Panc1 (cell line): ENCODE measurements at regions not wholly inside any gene's neighbourhood (a gene's known extent, or its start where the extent isn't known, plus 50 kb on each side); places are given as distances from the start of the nearest gene placed in this dataset.

Experiments used
- ATAC-seq: fragments of 200-7000 bp; cut with Tn5 transposase; 2 replicates; pipeline ENCODE4 v1.9.1; 2020; ENCODE audit warnings: mild to moderate bottlenecking, moderate library complexity
- BruUV-seq: library from RNA; stranded (reverse); fragments of 400-500 nt; replicated peaks from 2 replicates; lab custom pipeline; 2021; lab: Mats Ljungman, UMichigan
- CTCF ChIA-PET: fragments of 300-600 bp; sonication (Branson Sonifier 250); formaldehyde crosslinking; loops from one replicate; lab custom pipeline; 2022; ENCODE audit warnings: antibody characterized with exemption; lab: Charles Lee
- POLR2A ChIA-PET: fragments of 300-600 bp; sonication (Branson Sonifier 250); formaldehyde crosslinking; loops from one replicate; lab custom pipeline; 2022; ENCODE audit warnings: antibody characterized with exemption; lab: Charles Lee
- DNase-seq: peaks from one replicate; pipeline ENCODE4 v3.0.0-alpha.2; 2010; ENCODE audit warnings: low read depth, low spot score
- H3K27ac ChIP-seq: 2 replicates; pipeline ENCODE4 v1.5.1; 2011; ENCODE audit warnings: mild to moderate bottlenecking, low read length, inconsistent platforms
- H3K27me3 ChIP-seq: fragments of 200-500 bp; sonication (Bioruptor generic); 2 replicates; pipeline ENCODE4 v1.6.0; 2014; ENCODE audit warnings: low read length, inconsistent platforms; ENCODE audit not compliant: control insufficient read depth, insufficient read depth
- H3K36me3 ChIP-seq: fragments of 200-500 bp; sonication (Bioruptor generic); 2 replicates; pipeline ENCODE4 v1.5.1; 2014; ENCODE audit warnings: inconsistent platforms, mild to moderate bottlenecking, low read length, moderate library complexity; ENCODE audit not compliant: control insufficient read depth, insufficient read depth
- H3K4me1 ChIP-seq: 2 replicates; pipeline ENCODE4 v1.5.1; 2011; ENCODE audit warnings: inconsistent platforms, mild to moderate bottlenecking, low read length, moderate library complexity; ENCODE audit not compliant: control insufficient read depth, insufficient read depth
- H3K4me3 ChIP-seq, 2 experiments: 2 replicates each; pipeline ENCODE4 v1.5.1; 2011 to 2012; ENCODE audit warnings: low read depth in 2 of 2, low read length in 2 of 2, mild to moderate bottlenecking in 2 of 2, inconsistent platforms in 1 of 2, moderate library complexity in 1 of 2
- H3K9me3 ChIP-seq: fragments of 200-500 bp; sonication (Bioruptor generic); 2 replicates; pipeline ENCODE4 v1.5.1; 2014; ENCODE audit warnings: low read depth, mild to moderate bottlenecking, inconsistent platforms, low read length, moderate library complexity; ENCODE audit not compliant: control insufficient read depth, insufficient read depth
- CTCF ChIP-seq: fragments of 450-650 bp; IDR thresholded peaks from 2 replicates; pipeline ENCODE4 v1.5.1; 2017; ENCODE audit warnings: mild to moderate bottlenecking
- POLR2AphosphoS5 ChIP-seq: IDR thresholded peaks from 2 replicates; pipeline ENCODE4 v1.6.1; 2012; ENCODE audit warnings: mild to moderate bottlenecking, low read depth, low read length, moderate library complexity
- REST ChIP-seq, 2 experiments: IDR thresholded peaks; 2 replicates each; pipeline ENCODE4 v1.6.1; 2011 to 2012; ENCODE audit warnings: low read depth in 2 of 2, control low read depth in 1 of 2, low read length in 1 of 2, mild to moderate bottlenecking in 1 of 2, moderate library complexity in 1 of 2; ENCODE audit not compliant: insufficient read depth in 1 of 2
- SIN3A ChIP-seq: IDR thresholded peaks from 2 replicates; pipeline ENCODE4 v1.6.1; 2012; ENCODE audit warnings: low read depth, mild to moderate bottlenecking, low read length, moderate library complexity, borderline replicate concordance; ENCODE audit not compliant: insufficient read depth
- TCF7L2 ChIP-seq: IDR thresholded peaks from 2 replicates; pipeline ENCODE4 v1.6.1; 2011; ENCODE audit warnings: mild to moderate bottlenecking, low read depth, low read length, inconsistent platforms
- in situ Hi-C: cut with HindIII; loops from 2 replicates; pipeline ENCODE4 v1.10.0; 2016; ENCODE audit warnings: low sequenced_read_pairs, low pct_unique_long_range_greater_than_20kb
- intact Hi-C: fragments of 100-400 bp; cut with micrococcal nuclease; formaldehyde crosslinking; loops from one replicate; pipeline ENCODE4 v1.10.0; 2022; ENCODE audit not compliant: unreplicated experiment

- DNase-seq (no peak), ATAC-seq (no peak)
- H3K4me3 ChIP-seq = no peak overlapping the region
- intact Hi-C loops (no loop called here), in situ Hi-C loops (no loop called here)
- no TSS peak for BruUV-seq
- TF ChIP-seq CTCF (no peak), POLR2AphosphoS5 (no peak), REST (IDR thresholded peaks at IDR 0.05; ENCODE audit: insufficient read depth in 1 of 2, low read depth in 2 of 2, low read length in 1 of 2) (no peak), SIN3A (no peak), TCF7L2 (no peak)
- no peaks in the 10 kb centered on the region for H3K27me3 ChIP-seq
- CTCF ChIA-PET = no interaction called here
- H3K9me3 ChIP-seq = no peaks in the 10 kb centered on the region
- H3K27ac ChIP-seq = no peak overlapping the region
- H3K36me3 ChIP-seq = no peaks in the 10 kb centered on the region
- POLR2A ChIA-PET = no interaction called here
- no peaks in the 10 kb centered on the region for H3K4me1 ChIP-seq
Measured at GRCh38 chr13:100961186-100961585, 286.6 kb upstream of the TMTC4 start.

DNA sequence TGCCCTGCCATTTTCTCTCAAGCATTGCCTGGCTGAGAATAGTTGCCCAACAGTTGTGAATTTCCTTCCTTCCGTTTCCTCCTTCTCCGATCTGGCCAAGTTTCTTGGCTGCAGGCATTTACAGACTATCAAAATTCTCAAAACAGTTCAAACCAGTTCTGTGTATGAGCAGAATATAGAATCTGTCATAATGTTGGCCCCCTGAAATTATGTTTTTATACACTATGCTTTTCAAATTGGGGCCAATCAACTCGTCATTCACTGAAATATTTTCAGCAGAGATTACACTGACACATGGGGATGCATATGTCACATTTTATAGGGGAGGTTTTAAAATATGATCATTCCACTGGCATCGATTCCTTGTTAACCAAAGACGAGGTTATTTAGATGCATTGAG, 284.2 kb upstream of the TMTC4 start:
- ChIA-PET POLR2A (no interaction called here), CTCF (no interaction called here)
- in situ Hi-C loops = no loop called here

More for the DNA sequence above, 284.2 kb upstream of the TMTC4 start:
- BruUV-seq = no TSS peak
- no peaks in the 10 kb centered on the region for H3K27me3 ChIP-seq
- no peaks in the 10 kb centered on the region for H3K4me1 ChIP-seq
- intact Hi-C loops = no loop called here
- H3K27ac ChIP-seq = no peak overlapping the region
- H3K36me3 ChIP-seq = no peaks in the 10 kb centered on the region
- no peak overlapping the region for H3K4me3 ChIP-seq
- DNase-seq (no peak), ATAC-seq (no peak)
- no peaks in the 10 kb centered on the region for H3K9me3 ChIP-seq
- TF ChIP-seq TCF7L2 = no peak
- no peak for TF ChIP-seq POLR2AphosphoS5
- no peak for TF ChIP-seq CTCF
- no peak for TF ChIP-seq SIN3A
- TF ChIP-seq REST (IDR thresholded peaks at IDR 0.05; ENCODE audit: insufficient read depth in 1 of 2, low read depth in 2 of 2, low read length in 1 of 2) = no peak
